ENCODE measurements at regions not wholly inside any gene's neighbourhood (a gene's known extent, or its start where the extent isn't known, plus 50 kb on each side); places are given as distances from the start of the nearest gene placed in this dataset.

DNA sequence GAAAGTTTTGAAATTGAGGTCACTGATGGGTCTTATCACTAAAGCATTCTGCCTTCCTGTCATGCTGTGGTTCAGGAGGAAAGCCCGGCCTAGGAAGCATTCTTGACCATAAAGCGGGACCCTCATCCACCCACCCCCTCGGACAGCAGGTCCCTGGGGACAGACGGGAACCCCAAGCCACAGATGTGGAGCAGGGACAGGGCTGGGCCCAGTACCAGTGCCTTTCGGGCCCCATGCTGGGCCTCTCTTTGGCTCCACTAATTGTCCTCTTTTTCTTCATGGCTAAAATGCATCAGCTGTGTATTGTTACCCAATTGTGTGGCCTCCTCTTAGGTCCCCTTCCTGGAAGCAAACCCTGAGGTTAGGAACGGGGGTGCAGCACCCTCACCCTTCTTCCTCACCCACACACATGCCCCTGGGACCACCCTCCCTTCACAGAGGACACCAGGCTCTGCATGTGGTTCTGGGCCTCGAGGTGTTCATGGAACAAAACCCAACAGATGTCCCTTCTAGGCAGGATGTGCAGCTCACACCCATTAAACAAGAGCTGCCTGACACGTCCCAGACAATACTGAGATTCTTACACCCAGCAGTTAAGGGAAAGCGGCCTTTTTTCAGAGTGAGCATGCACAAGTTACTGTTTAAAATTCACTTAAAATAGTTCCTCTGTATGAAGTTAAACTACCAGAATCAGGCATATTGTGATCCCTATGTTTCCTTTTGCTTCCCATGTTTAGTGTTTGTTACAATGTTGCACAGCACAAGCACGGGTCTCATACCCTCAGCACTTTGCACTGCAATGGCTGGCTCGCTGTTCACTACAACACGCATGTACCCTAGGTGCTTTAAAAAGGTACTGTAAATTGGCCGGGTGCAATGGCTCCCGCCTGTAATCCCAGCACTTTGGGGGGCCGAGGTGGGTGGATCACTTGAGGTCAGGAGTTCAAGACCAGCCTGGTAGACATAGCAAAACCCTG lies 807.6 kb downstream of the BRD1 start:
- H3K9me3 ChIP-seq (ENCODE audit: insufficient read depth, low read depth, low read length) = no peaks in the 10 kb centered on the region
- no peaks in the 10 kb centered on the region for H3K4me1 ChIP-seq (ENCODE audit: insufficient read depth, low read length)
- H3K9ac ChIP-seq (ENCODE audit: low read depth, low read length) = no peak overlapping the region
- no peak overlapping the region for H3K27ac ChIP-seq (ENCODE audit: low read length)
- H3K27me3 ChIP-seq (ENCODE audit: insufficient read depth, low read length) = no peaks in the 10 kb centered on the region
- no peak overlapping the region for H3K4me3 ChIP-seq (ENCODE audit: low read length)
- no peaks in the 10 kb centered on the region for H3K36me3 ChIP-seq (ENCODE audit: insufficient read depth, low read depth, low read length)

DNA sequence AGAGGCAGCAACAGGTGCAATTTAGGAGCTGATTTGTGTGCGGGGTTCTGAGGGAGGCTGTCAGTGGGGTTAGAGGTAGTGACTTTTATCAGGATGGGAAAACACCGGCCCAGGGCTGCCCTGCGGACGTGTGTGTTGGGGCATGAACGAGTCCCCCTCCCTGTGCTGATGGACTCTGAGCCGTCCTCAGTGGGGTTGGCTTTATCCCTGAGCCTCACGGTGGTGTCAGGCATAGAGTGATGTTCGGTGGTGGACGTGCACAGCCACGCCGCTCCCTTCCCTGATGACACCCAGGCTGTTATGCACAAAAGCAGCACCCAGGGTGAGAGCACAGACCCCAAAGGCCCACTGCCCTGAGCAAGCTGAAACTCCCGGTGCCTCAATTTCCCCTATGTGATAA lies 809.1 kb downstream of the BRD1 start:
- Histone ChIP-seq H3K4me3 (ENCODE audit: low read length) (no peak overlapping the region), H3K27ac (ENCODE audit: low read length) (no peak overlapping the region), H3K27me3 (ENCODE audit: insufficient read depth, low read length) (no peaks in the 10 kb centered on the region), H3K4me1 (ENCODE audit: insufficient read depth, low read length) (no peaks in the 10 kb centered on the region), H3K9me3 (ENCODE audit: insufficient read depth, low read depth, low read length) (no peaks in the 10 kb centered on the region), H3K9ac (ENCODE audit: low read depth, low read length) (no peak overlapping the region), H3K36me3 (ENCODE audit: insufficient read depth, low read depth, low read length) (no peaks in the 10 kb centered on the region)

DNA sequence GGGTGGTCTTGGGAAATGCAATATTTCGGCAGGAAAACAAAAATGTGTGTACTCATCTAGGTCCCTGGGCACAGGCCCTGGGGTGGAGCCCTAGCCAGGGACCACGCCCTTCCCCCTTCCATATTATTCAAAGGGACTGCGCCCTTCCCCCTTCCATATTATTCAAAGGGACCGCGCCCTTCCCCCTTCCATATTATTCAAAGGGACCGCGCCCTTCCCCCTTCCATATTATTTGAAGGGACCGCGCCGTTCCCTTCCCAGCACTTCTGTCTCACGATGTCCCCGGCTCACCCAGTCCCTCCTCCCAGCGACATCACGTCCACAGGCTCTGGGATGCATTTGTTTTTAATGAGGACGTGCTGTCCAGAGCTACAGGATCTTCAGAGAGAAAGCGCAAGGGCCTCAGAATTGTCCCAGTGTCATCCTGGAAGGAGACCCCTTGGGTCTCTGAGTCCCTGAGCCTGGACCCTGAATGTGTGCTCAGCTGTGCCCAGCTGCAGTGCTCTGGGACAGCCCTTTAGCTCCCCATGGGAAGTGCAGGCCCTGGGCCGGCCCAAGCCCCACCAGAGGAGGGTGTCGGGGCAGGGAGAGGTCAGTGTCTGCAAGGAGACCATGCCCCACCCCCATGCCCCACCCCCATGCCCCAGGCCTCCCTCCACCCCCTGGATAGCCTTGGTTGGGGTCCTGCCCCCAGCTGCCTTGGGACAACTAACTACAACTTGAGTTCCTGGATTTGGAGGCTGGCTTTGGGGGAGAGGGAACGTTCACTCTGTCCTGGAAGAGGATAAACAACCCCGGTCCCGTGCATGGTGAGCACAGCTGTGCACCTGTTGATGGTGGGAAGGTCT lies 810.0 kb downstream of the BRD1 start:
- Histone ChIP-seq H3K27me3 (ENCODE audit: insufficient read depth, low read length) (no peaks in the 10 kb centered on the region), H3K9ac (ENCODE audit: low read depth, low read length) (no peak overlapping the region)

DNA sequence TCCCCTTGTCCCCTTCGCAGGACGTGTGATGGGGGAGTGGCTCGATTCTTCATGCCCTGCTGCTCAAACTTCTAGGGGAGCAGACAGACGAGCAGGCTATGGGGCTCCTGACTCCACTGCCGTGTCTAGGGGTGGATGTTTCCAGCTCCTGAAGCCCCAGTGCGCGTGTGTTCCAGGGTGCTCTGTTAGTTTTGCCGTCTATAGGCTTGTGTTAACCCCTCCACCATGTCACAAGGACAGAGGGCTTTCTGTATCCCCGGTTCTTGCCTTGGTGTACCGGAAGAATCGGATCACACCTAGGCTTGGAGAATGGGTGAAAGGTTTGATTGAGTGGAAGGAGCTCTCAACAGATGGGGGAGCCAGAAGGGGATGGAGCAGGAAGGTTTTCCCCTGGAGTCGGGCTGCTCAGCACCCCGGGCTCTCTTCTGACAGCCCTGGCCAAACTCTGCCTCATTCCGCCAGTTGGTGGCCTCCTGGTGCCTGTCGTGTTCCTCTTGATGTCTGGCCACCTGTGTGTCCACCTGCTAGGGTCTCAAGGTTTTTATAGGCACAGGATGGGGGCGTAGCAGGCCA lies 810.7 kb downstream of the BRD1 start:
- no peak overlapping the region for H3K27ac ChIP-seq (ENCODE audit: low read length)
- no peaks in the 10 kb centered on the region for H3K4me1 ChIP-seq (ENCODE audit: insufficient read depth, low read length)
- H3K9me3 ChIP-seq (ENCODE audit: insufficient read depth, low read depth, low read length) = no peaks in the 10 kb centered on the region
- H3K36me3 ChIP-seq (ENCODE audit: insufficient read depth, low read depth, low read length) = no peaks in the 10 kb centered on the region
- no peak overlapping the region for H3K4me3 ChIP-seq (ENCODE audit: low read length)
- no peaks in the 10 kb centered on the region for H3K27me3 ChIP-seq (ENCODE audit: insufficient read depth, low read length)
- no peak overlapping the region for H3K9ac ChIP-seq (ENCODE audit: low read depth, low read length)

More for the DNA sequence above, 810.0 kb downstream of the BRD1 start:
- no peak overlapping the region for H3K4me3 ChIP-seq (ENCODE audit: low read length)
- H3K9me3 ChIP-seq (ENCODE audit: insufficient read depth, low read depth, low read length) = no peaks in the 10 kb centered on the region
- no peaks in the 10 kb centered on the region for H3K4me1 ChIP-seq (ENCODE audit: insufficient read depth, low read length)
- H3K27ac ChIP-seq (ENCODE audit: low read length) = no peak overlapping the region
- H3K36me3 ChIP-seq (ENCODE audit: insufficient read depth, low read depth, low read length) = no peaks in the 10 kb centered on the region

DNA sequence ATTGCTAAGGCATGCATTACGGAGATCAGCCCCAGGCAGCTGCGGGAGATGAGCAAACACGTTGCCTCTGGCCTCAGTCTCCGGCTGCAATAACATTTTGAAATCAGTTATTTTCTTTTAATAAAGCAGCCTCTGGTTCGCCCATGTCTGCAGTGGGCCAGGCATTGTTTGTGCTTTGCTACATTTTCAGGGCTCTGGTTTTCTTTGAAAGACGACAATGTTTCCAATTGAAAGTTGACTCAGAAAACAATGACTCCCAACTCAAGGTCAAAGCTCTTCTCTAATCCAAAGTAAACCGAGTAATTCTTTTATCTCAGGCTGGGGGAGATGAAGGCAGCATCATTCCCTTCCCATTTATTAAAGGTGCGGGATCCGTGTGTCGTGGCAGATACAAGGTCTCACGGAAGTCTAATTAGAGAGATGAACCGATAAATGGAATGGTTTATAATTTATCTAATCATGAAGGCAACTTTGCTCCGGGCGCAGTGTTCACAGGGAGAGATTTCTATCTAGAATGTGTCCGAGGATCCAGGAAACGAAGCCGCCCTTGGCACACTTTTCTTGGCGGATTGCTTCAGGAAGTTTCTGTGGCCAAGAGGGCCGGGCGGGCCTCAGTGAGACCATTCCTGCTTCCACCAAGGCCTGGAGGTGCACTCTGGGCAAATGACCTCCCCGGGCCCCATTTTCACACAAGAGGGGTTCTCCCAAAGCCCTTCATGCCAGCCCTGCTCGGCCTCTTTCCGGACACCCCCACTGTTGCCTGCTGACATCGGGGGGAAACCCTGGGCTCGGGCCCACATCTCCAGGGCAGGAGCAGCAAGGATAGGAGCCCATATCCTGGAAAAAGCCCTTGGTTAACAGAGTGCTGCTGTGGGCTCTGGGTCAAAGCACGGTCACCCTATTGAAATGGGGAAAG lies 811.4 kb downstream of the BRD1 start:
- H3K36me3 ChIP-seq (ENCODE audit: insufficient read depth, low read depth, low read length) = no peaks in the 10 kb centered on the region
- no peak overlapping the region for H3K4me3 ChIP-seq (ENCODE audit: low read length)
- no peaks in the 10 kb centered on the region for H3K27me3 ChIP-seq (ENCODE audit: insufficient read depth, low read length)

DNA sequence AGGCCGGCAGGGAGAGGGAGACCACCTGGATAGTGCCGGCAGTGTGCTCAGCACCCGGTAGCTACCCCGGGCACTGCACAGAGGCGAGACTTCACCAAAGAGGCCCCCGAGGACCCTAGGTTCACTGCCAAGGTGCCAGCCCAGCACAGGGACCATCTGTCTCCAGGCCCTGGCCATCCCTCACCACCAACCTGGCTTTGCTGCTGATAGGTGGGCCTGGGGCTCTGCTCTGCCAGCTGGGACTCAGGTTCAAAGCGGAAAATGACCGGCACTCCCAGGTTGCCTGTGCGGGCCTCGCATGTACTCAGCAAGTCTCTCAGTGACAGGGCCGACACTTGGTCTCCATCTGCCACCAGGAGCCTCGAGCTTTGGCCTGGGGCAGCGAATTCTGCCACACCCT lies 812.2 kb downstream of the BRD1 start:
- Histone ChIP-seq H3K9me3 (ENCODE audit: insufficient read depth, low read depth, low read length) (no peaks in the 10 kb centered on the region), H3K27me3 (ENCODE audit: insufficient read depth, low read length) (no peaks in the 10 kb centered on the region), H3K36me3 (ENCODE audit: insufficient read depth, low read depth, low read length) (no peaks in the 10 kb centered on the region), H3K4me3 (ENCODE audit: low read length) (no peak overlapping the region), H3K27ac (ENCODE audit: low read length) (no peak overlapping the region), H3K9ac (ENCODE audit: low read depth, low read length) (no peak overlapping the region), H3K4me1 (ENCODE audit: insufficient read depth, low read length) (no peaks in the 10 kb centered on the region)

More for the DNA sequence above, 811.4 kb downstream of the BRD1 start:
- Histone ChIP-seq H3K9ac (ENCODE audit: low read depth, low read length) (no peak overlapping the region), H3K9me3 (ENCODE audit: insufficient read depth, low read depth, low read length) (no peaks in the 10 kb centered on the region), H3K27ac (ENCODE audit: low read length) (no peak overlapping the region), H3K4me1 (ENCODE audit: insufficient read depth, low read length) (no peaks in the 10 kb centered on the region)

DNA sequence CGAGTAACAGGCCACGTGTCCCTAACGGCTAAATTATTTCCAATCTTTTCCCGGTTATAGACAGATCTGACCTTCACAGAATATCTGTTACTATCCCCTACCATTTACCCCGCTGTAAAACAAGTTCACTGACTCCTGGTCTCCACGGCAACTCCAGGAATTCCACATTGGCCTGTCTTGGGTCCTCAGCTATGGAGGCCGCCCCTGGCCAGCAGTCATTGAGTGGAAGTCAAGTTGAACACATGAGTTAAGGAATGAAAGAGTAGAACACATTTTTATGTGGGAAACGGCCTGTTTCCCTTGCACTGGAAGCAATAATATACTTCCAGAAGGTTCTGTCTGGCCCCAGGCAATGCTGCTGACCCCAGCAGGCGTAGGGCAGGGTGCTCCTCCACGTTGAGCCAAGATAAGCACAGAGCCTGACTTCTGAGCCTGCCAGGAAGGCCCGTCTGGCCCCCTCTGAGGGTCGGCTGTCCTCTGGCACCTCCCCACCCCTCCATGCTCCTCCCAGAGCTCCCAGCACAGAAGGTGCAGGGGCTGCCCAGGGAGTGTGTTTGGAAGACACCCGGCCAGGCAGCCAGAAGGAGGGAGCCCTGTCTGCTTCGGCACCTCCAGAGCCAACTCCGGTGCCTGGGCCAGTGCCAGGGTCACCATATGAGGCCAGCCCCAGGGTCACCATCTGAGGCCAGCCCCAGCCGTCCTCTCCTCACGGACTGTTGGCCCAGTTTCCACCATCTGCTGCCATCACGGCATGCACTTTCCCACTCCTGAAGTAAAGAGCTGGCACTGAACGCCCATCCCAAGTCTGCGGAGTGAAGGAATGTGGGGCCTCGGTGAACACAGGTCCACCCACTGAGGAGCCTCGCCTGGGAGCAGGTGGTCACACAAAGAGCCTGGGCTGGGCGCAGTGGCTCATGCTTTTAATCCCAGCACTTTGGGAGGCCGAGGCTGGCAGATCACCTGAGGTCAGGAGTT lies 813.2 kb downstream of the BRD1 start:
- no peak overlapping the region for H3K9ac ChIP-seq (ENCODE audit: low read depth, low read length)
- H3K27ac ChIP-seq (ENCODE audit: low read length) = no peak overlapping the region
- no peaks in the 10 kb centered on the region for H3K9me3 ChIP-seq (ENCODE audit: insufficient read depth, low read depth, low read length)
- no peaks in the 10 kb centered on the region for H3K4me1 ChIP-seq (ENCODE audit: insufficient read depth, low read length)
- no peak overlapping the region for H3K4me3 ChIP-seq (ENCODE audit: low read length)
- no peaks in the 10 kb centered on the region for H3K36me3 ChIP-seq (ENCODE audit: insufficient read depth, low read depth, low read length)
- no peaks in the 10 kb centered on the region; the same call in 1 of the 2 replicates for H3K27me3 ChIP-seq (ENCODE audit: insufficient read depth, low read length)

DNA sequence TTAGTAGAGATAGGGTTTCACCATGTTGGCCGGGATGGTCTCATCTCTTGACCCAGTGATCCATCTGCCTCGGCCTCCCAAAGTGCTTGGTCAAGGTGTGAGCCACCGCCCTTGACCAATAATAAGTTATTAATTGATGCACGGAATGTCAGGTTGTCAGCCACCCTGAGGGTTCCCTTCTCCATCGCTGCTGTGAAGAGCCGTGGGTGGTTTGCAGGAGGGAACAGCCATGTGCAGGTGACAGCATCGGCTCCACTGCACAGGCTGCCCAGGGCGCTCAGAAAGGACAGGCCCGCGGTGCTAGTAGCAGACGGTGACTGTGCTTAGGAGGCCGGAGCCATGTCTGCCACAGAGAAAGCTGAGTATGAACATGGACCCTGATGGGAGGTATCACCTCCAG lies 814.0 kb downstream of the BRD1 start:
- H3K9me3 ChIP-seq (ENCODE audit: insufficient read depth, low read depth, low read length) = no peaks in the 10 kb centered on the region
- H3K4me1 ChIP-seq (ENCODE audit: insufficient read depth, low read length) = no peaks in the 10 kb centered on the region
- no peaks in the 10 kb centered on the region for H3K36me3 ChIP-seq (ENCODE audit: insufficient read depth, low read depth, low read length)
- H3K9ac ChIP-seq (ENCODE audit: low read depth, low read length) = no peak overlapping the region
- H3K27ac ChIP-seq (ENCODE audit: low read length) = no peak overlapping the region
- no peak overlapping the region for H3K4me3 ChIP-seq (ENCODE audit: low read length)
- no peaks in the 10 kb centered on the region; the same call in 1 of the 2 replicates for H3K27me3 ChIP-seq (ENCODE audit: insufficient read depth, low read length)

DNA sequence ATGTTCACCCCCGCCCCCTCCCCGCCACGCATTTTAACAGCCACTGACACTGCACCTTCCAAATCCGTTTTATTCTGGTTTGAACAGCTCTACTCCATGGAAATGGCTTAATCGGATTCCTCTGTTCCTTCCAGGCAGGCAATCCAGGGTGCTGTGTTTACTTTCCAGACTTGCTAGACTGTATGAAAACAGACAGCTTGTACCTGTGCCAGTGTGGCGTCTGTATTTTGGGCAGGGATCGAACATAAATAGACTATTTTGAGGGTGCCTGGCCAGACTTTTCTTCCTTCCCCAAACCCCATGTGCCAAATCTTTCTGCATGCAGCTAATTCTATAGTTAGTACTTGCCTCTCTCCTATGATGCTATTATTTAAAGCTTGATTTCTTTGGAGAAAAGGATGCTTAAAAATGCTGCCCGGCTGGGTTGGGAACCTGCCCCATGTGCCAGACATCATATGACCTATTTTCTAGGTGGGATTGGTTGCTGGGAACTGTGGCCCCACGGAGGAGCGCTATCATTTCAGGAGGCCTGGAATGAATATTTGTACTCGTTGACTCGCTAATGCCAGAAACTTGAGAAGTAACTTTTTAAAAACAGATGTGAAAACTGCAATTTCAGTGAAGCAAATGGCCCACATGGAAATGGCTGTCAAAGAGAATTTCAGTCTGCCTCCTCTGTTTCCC lies 814.8 kb downstream of the BRD1 start:
- Histone ChIP-seq H3K4me3 (ENCODE audit: low read length) (no peak overlapping the region), H3K9ac (ENCODE audit: low read depth, low read length) (no peak overlapping the region), H3K4me1 (ENCODE audit: insufficient read depth, low read length) (no peaks in the 10 kb centered on the region), H3K36me3 (ENCODE audit: insufficient read depth, low read depth, low read length) (no peaks in the 10 kb centered on the region), H3K27ac (ENCODE audit: low read length) (no peak overlapping the region), H3K27me3 (ENCODE audit: insufficient read depth, low read length) (no peaks in the 10 kb centered on the region; the same call in 1 of the 2 replicates), H3K9me3 (ENCODE audit: insufficient read depth, low read depth, low read length) (no peaks in the 10 kb centered on the region)

Data from iPS-20b (cell line).